ENCODE measurements at regions not wholly inside any gene's neighbourhood (a gene's known extent, or its start where the extent isn't known, plus 50 kb on each side); places are given as distances from the start of the nearest gene placed in this dataset.

- Histone ChIP-seq H3K9me2 (replicated peaks; ENCODE audit: insufficient read depth, low read length) (no peaks in the 10 kb centered on the region), H3K27ac (ENCODE audit: low read length) (no peak overlapping the region), H3K79me2 (ENCODE audit: low read length) (no peaks in the 10 kb centered on the region), H2AFZ (ENCODE audit: low read length) (no peak overlapping the region), H3K4me3 (ENCODE audit: low read length) (no peak overlapping the region), H3K36me3 (ENCODE audit: insufficient read depth, low read length) (no peaks in the 10 kb centered on the region), H3K4me2 (ENCODE audit: low read depth, low read length, poor library complexity, severe bottlenecking) (no peak overlapping the region), H3K9me3 (ENCODE audit: low read length) (peaks cover 6% of the 10 kb centered on the region; the same call in 1 of the 2 replicates), H3K4me1 (ENCODE audit: low read length) (no peaks in the 10 kb centered on the region), H3K9ac (ENCODE audit: low read length) (no peak overlapping the region), H4K20me1 (ENCODE audit: insufficient read depth, low read depth, low read length) (no peaks in the 10 kb centered on the region), H3K27me3 (ENCODE audit: low read length) (no peaks in the 10 kb centered on the region; the same call in 1 of the 2 replicates)
- no peak for DNase-seq
Measured at GRCh38 chr1:83000286-83000685, 998.6 kb downstream of the TTLL7 start.

- Histone ChIP-seq H3K4me1 (ENCODE audit: low read length) (no peaks in the 10 kb centered on the region), H3K9me3 (ENCODE audit: low read length) (peaks cover 6% of the 10 kb centered on the region; the same call in 1 of the 2 replicates), H3K9ac (ENCODE audit: low read length) (no peak overlapping the region), H3K4me2 (ENCODE audit: low read depth, low read length, poor library complexity, severe bottlenecking) (no peak overlapping the region), H3K79me2 (ENCODE audit: low read length) (no peaks in the 10 kb centered on the region), H4K20me1 (ENCODE audit: insufficient read depth, low read depth, low read length) (no peaks in the 10 kb centered on the region), H3K27ac (ENCODE audit: low read length) (no peak overlapping the region), H3K36me3 (ENCODE audit: insufficient read depth, low read length) (no peaks in the 10 kb centered on the region), H3K4me3 (ENCODE audit: low read length) (no peak overlapping the region), H3K9me2 (replicated peaks; ENCODE audit: insufficient read depth, low read length) (no peaks in the 10 kb centered on the region), H3K27me3 (ENCODE audit: low read length) (no peaks in the 10 kb centered on the region), H2AFZ (ENCODE audit: low read length) (no peak overlapping the region)
- DNase-seq: no peak
Measured at GRCh38 chr1:82995951-82996350, 1003.0 kb downstream of the TTLL7 start.

- H2AFZ ChIP-seq (ENCODE audit: low read length): no peak overlapping the region
- H3K9me2 ChIP-seq (replicated peaks; ENCODE audit: insufficient read depth, low read length): no peaks in the 10 kb centered on the region
- DNase-seq: no peak
- no peaks in the 10 kb centered on the region for H3K36me3 ChIP-seq (ENCODE audit: insufficient read depth, low read length)
- no peaks in the 10 kb centered on the region for H3K4me1 ChIP-seq (ENCODE audit: low read length)
- no peaks in the 10 kb centered on the region for H4K20me1 ChIP-seq (ENCODE audit: insufficient read depth, low read depth, low read length)
- H3K4me3 ChIP-seq (ENCODE audit: low read length): no peak overlapping the region
- H3K9ac ChIP-seq (ENCODE audit: low read length): no peak overlapping the region
- no peaks in the 10 kb centered on the region for H3K79me2 ChIP-seq (ENCODE audit: low read length)
- no peaks in the 10 kb centered on the region for H3K27me3 ChIP-seq (ENCODE audit: low read length)
- H3K4me2 ChIP-seq (ENCODE audit: low read depth, low read length, poor library complexity, severe bottlenecking): no peak overlapping the region
- no peak overlapping the region for H3K27ac ChIP-seq (ENCODE audit: low read length)
- peaks cover 6% of the 10 kb centered on the region; the same call in 1 of the 2 replicates for H3K9me3 ChIP-seq (ENCODE audit: low read length)
Measured at GRCh38 chr1:82994616-82995263, 1004.2 kb downstream of the TTLL7 start.

- no peak overlapping the region for H3K9ac ChIP-seq (ENCODE audit: low read length)
- no peaks in the 10 kb centered on the region for H4K20me1 ChIP-seq (ENCODE audit: insufficient read depth, low read depth, low read length)
- H3K4me2 ChIP-seq (ENCODE audit: low read depth, low read length, poor library complexity, severe bottlenecking): no peak overlapping the region
- H3K36me3 ChIP-seq (ENCODE audit: insufficient read depth, low read length): no peaks in the 10 kb centered on the region
- no peak overlapping the region for H3K27ac ChIP-seq (ENCODE audit: low read length)
- H3K9me3 ChIP-seq (ENCODE audit: low read length): peaks cover 4% of the 10 kb centered on the region; the same call in 1 of the 2 replicates
- H3K27me3 ChIP-seq (ENCODE audit: low read length): no peaks in the 10 kb centered on the region
- no peaks in the 10 kb centered on the region for H3K4me1 ChIP-seq (ENCODE audit: low read length)
- H3K4me3 ChIP-seq (ENCODE audit: low read length): no peak overlapping the region
- no peak for DNase-seq
- no peak overlapping the region for H2AFZ ChIP-seq (ENCODE audit: low read length)
- no peaks in the 10 kb centered on the region for H3K9me2 ChIP-seq (replicated peaks; ENCODE audit: insufficient read depth, low read length)
- no peaks in the 10 kb centered on the region for H3K79me2 ChIP-seq (ENCODE audit: low read length)
Measured at GRCh38 chr1:82991569-82991968, 1007.4 kb downstream of the TTLL7 start.

- Histone ChIP-seq H3K9ac (ENCODE audit: low read length) (no peak overlapping the region), H3K4me3 (ENCODE audit: low read length) (no peak overlapping the region), H3K36me3 (ENCODE audit: insufficient read depth, low read length) (no peaks in the 10 kb centered on the region), H2AFZ (ENCODE audit: low read length) (no peak overlapping the region), H3K79me2 (ENCODE audit: low read length) (no peaks in the 10 kb centered on the region), H3K27me3 (ENCODE audit: low read length) (no peaks in the 10 kb centered on the region), H3K9me2 (replicated peaks; ENCODE audit: insufficient read depth, low read length) (no peaks in the 10 kb centered on the region), H4K20me1 (ENCODE audit: insufficient read depth, low read depth, low read length) (no peaks in the 10 kb centered on the region), H3K4me2 (ENCODE audit: low read depth, low read length, poor library complexity, severe bottlenecking) (no peak overlapping the region), H3K9me3 (ENCODE audit: low read length) (no peaks in the 10 kb centered on the region), H3K4me1 (ENCODE audit: low read length) (peaks cover 3% of the 10 kb centered on the region; the same call in 1 of the 2 replicates), H3K27ac (ENCODE audit: low read length) (no peak overlapping the region)
- DNase-seq: peak; percentile 59
Measured at GRCh38 chr1:82979593-82980236, 1019.2 kb downstream of the TTLL7 start.

GRCh38 chr1:82978461-82979324 lies 1020.2 kb downstream of the TTLL7 start:
- H2AFZ ChIP-seq (ENCODE audit: low read length): no peak overlapping the region
- no peak overlapping the region for H3K27ac ChIP-seq (ENCODE audit: low read length)
- H4K20me1 ChIP-seq (ENCODE audit: insufficient read depth, low read depth, low read length): no peaks in the 10 kb centered on the region
- H3K4me2 ChIP-seq (ENCODE audit: low read depth, low read length, poor library complexity, severe bottlenecking): no peak overlapping the region
- DNase-seq: no peak
- H3K4me1 ChIP-seq (ENCODE audit: low read length): peaks cover 3% of the 10 kb centered on the region; the same call in 1 of the 2 replicates
- no peaks in the 10 kb centered on the region for H3K9me3 ChIP-seq (ENCODE audit: low read length)
- no peak overlapping the region for H3K9ac ChIP-seq (ENCODE audit: low read length)
- no peaks in the 10 kb centered on the region for H3K36me3 ChIP-seq (ENCODE audit: insufficient read depth, low read length)
- no peaks in the 10 kb centered on the region for H3K27me3 ChIP-seq (ENCODE audit: low read length)
- H3K9me2 ChIP-seq (replicated peaks; ENCODE audit: insufficient read depth, low read length): no peaks in the 10 kb centered on the region
- no peak overlapping the region for H3K4me3 ChIP-seq (ENCODE audit: low read length)
- H3K79me2 ChIP-seq (ENCODE audit: low read length): no peaks in the 10 kb centered on the region

GRCh38 chr1:82972841-82973553 lies 1025.9 kb downstream of the TTLL7 start:
- Histone ChIP-seq H3K36me3 (ENCODE audit: insufficient read depth, low read length) (no peaks in the 10 kb centered on the region), H3K79me2 (ENCODE audit: low read length) (no peaks in the 10 kb centered on the region), H3K9me2 (replicated peaks; ENCODE audit: insufficient read depth, low read length) (no peaks in the 10 kb centered on the region), H3K4me3 (ENCODE audit: low read length) (no peak overlapping the region), H3K4me2 (ENCODE audit: low read depth, low read length, poor library complexity, severe bottlenecking) (no peak overlapping the region), H4K20me1 (ENCODE audit: insufficient read depth, low read depth, low read length) (no peaks in the 10 kb centered on the region), H3K9me3 (ENCODE audit: low read length) (peaks cover 3% of the 10 kb centered on the region; the same call in 1 of the 2 replicates), H3K27ac (ENCODE audit: low read length) (no peak overlapping the region), H3K4me1 (ENCODE audit: low read length) (no peaks in the 10 kb centered on the region), H3K9ac (ENCODE audit: low read length) (no peak overlapping the region), H3K27me3 (ENCODE audit: low read length) (no peaks in the 10 kb centered on the region), H2AFZ (ENCODE audit: low read length) (no peak overlapping the region)
- DNase-seq: no peak
